Subcutaneous abdominal adipose tissue (tissue), 5 donors: ENCODE measurements at regions not wholly inside any gene's neighbourhood (a gene's known extent, or its start where the extent isn't known, plus 50 kb on each side); places are given as distances from the start of the nearest gene placed in this dataset.

Experiments
- H3K27ac ChIP-seq: one replicate; pipeline ENCODE4 v1.7.0; 2013; ENCODE audit warnings: low read depth, mild to moderate bottlenecking, inconsistent platforms, low read length, moderate library complexity
- H3K27me3 ChIP-seq, 5 donors: one replicate each; pipeline ENCODE4 v1.7.0; 2013; ENCODE audit warnings: low read length in 5 of 5, inconsistent platforms in 1 of 5; ENCODE audit not compliant: control insufficient read depth in 5 of 5, insufficient read depth in 4 of 5
- H3K36me3 ChIP-seq, 5 donors: one replicate each; pipeline ENCODE4 v1.7.0; 2013; ENCODE audit warnings: low read length in 5 of 5; ENCODE audit not compliant: control insufficient read depth in 5 of 5, insufficient read depth in 5 of 5
- H3K4me1 ChIP-seq, 5 donors: one replicate each; pipeline ENCODE4 v1.7.0; 2013; ENCODE audit warnings: low read length in 5 of 5, mild to moderate bottlenecking in 3 of 5, moderate library complexity in 1 of 5; ENCODE audit not compliant: control insufficient read depth in 5 of 5, insufficient read depth in 5 of 5
- H3K4me3 ChIP-seq, 5 donors: one replicate each; pipeline ENCODE4 v1.7.0; 2013; ENCODE audit warnings: low read length in 5 of 5, low read depth in 1 of 5
- H3K9ac ChIP-seq, 5 donors: one replicate each; pipeline ENCODE4 v1.7.0; 2013; ENCODE audit warnings: low read length in 5 of 5, mild to moderate bottlenecking in 4 of 5, moderate library complexity in 3 of 5
- H3K9me3 ChIP-seq, 5 donors: one replicate each; pipeline ENCODE4 v1.7.0; 2013; ENCODE audit warnings: low read length in 5 of 5; ENCODE audit not compliant: control insufficient read depth in 5 of 5
- donor health status: healthy.
- donor health status: healthy.
- donor health status: healthy.
- donor health status: healthy.
- donor health status: healthy.

DNA sequence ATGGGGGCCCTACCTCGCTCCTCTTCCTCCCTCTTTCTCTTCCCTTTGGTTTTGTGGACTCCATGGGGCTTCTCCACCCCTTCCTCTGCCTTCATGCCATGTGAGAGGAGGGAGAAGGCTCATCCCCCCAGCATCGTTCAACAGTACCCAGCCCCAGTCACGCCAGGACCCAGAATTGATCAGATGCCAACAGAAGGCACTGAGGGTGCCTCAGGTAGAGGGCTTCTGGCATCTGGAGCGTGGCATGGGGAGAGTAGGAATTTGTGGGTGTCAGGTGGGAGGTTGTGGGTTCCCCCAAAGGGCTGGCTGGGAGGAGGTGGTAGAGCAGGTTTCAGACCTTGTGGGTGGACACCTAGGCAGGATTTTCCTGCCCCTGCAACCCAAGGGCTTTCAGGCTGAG, 122.0 kb downstream of the TWIST2 start:
- Histone ChIP-seq H3K27ac (no peak overlapping the region), H3K27me3 (peaks cover 0 to 9% (median 0%) of the 10 kb centered on the region in 5 donors), H3K9me3 (no peaks in the 10 kb centered on the region), H3K4me3 (no peak overlapping the region), H3K4me1 (peaks cover 0 to 15% (median 12%) of the 10 kb centered on the region in 5 donors), H3K9ac (no peak overlapping the region), H3K36me3 (no peaks in the 10 kb centered on the region)

DNA sequence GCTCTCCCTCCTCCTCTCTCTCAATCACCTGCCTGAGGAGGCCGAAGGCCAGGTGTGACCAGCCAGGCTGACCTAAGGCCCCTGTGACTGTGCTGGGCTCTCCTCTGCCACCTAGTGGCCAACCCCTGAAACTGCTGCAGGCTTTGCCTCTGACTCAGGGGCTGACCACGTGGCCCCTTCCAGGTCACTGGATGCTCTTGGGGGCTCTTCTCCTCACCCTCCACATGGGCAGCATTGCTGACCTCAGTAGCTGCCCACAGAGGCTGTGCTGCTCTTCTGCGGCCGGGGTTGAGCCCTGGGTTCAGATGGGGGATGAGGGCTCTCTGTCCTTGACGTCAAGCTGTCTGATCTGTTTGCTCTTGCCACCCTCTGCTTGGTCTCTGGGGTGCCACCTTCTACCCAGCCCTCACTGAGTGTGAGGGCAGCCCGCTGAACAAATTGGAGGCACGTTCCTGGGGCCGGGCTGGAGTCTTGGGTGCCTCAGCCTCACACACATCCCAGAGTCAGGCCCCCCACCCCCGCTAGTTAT, 122.7 kb downstream of the TWIST2 start:
- H3K9ac ChIP-seq = no peak overlapping the region
- H3K36me3 ChIP-seq = no peaks in the 10 kb centered on the region
- peaks cover 0 to 1% (median 0%) of the 10 kb centered on the region in 5 donors for H3K9me3 ChIP-seq
- H3K27me3 ChIP-seq = peaks cover 0 to 9% (median 0%) of the 10 kb centered on the region in 5 donors
- H3K4me3 ChIP-seq = no peak overlapping the region
- H3K27ac ChIP-seq = no peak overlapping the region
- peaks cover 0 to 19% (median 14%) of the 10 kb centered on the region in 5 donors for H3K4me1 ChIP-seq

GRCh38 chr2:238971318-238972145, 123.6 kb downstream of the TWIST2 start:
- H3K9ac ChIP-seq = no peak overlapping the region
- H3K9me3 ChIP-seq = peaks cover 0 to 4% (median 0%) of the 10 kb centered on the region in 5 donors
- H3K36me3 ChIP-seq = no peaks in the 10 kb centered on the region
- H3K4me1 ChIP-seq = peaks cover 0 to 19% (median 14%) of the 10 kb centered on the region in 5 donors
- H3K27me3 ChIP-seq = peaks cover 0 to 9% (median 0%) of the 10 kb centered on the region in 5 donors
- H3K27ac ChIP-seq = no peak overlapping the region
- H3K4me3 ChIP-seq = no peak overlapping the region

- H3K9me3 ChIP-seq = peaks cover 0 to 4% (median 0%) of the 10 kb centered on the region in 5 donors
- H3K27ac ChIP-seq = no peak overlapping the region
- H3K9ac ChIP-seq = no peak overlapping the region
- H3K27me3 ChIP-seq = peaks cover 0 to 9% (median 0%) of the 10 kb centered on the region in 5 donors
- H3K36me3 ChIP-seq = no peaks in the 10 kb centered on the region
- no peak overlapping the region for H3K4me3 ChIP-seq
- H3K4me1 ChIP-seq = peaks cover 0 to 19% (median 14%) of the 10 kb centered on the region in 5 donors
Observed at GRCh38 chr2:238972146-238972445, 124.2 kb downstream of the TWIST2 start.

GRCh38 chr2:238973038-238973739, 125.3 kb downstream of the TWIST2 start:
- Histone ChIP-seq H3K9me3 (peaks cover 0 to 4% (median 0%) of the 10 kb centered on the region in 5 donors), H3K4me3 (no peak overlapping the region), H3K27ac (peak overlapping the region; percentile 27), H3K4me1 (peaks cover 0 to 19% (median 14%) of the 10 kb centered on the region in 5 donors), H3K36me3 (no peaks in the 10 kb centered on the region), H3K9ac (no peak overlapping the region), H3K27me3 (peaks cover 0 to 9% (median 0%) of the 10 kb centered on the region in 5 donors)

GRCh38 chr2:238974081-238974480, 126.2 kb downstream of the TWIST2 start:
- Histone ChIP-seq H3K9ac (no peak overlapping the region), H3K27me3 (peaks cover 0 to 9% (median 0%) of the 10 kb centered on the region in 5 donors), H3K36me3 (no peaks in the 10 kb centered on the region), H3K4me3 (no peak overlapping the region), H3K9me3 (peaks cover 0 to 4% (median 0%) of the 10 kb centered on the region in 5 donors), H3K4me1 (peaks cover 0 to 25% (median 14%) of the 10 kb centered on the region in 5 donors), H3K27ac (peak overlapping the region; percentile 73)

DNA sequence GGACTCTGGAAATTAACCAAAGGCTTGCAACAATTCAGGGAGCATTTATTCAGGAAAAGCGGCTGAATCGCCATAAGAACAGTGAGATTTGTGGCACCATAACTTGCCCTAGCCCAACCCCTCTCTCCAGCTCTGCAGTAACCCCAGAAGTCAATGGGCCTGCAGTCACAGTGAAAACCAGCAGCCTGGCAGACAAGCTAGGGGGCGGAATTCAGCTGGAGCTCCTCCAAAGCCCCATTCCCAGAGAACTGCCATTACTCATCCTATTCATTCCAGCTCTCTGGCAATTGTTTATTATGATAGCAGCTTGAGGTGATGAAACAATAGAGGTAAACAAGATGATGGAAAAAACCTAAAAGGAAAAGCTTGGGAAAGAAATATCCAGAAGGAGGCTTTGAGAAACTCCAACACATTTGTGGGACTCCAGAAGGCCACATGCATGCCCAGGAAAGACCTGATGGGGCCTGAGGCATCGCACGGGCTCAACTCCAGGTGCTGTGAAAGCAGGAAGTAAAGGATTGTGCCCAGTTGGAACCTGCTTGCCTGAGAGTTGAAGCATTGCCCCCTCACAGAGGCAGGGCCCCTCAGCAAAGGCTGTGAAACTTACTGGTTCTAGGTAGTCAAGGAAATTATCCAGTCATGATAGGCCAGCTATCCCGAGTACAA, 126.7 kb downstream of the TWIST2 start:
- peaks cover 0 to 25% (median 14%) of the 10 kb centered on the region in 5 donors for H3K4me1 ChIP-seq
- H3K4me3 ChIP-seq = no peak overlapping the region
- no peak overlapping the region for H3K9ac ChIP-seq
- peaks cover 0 to 4% (median 0%) of the 10 kb centered on the region in 5 donors for H3K9me3 ChIP-seq
- H3K27me3 ChIP-seq = peaks cover 0 to 9% (median 0%) of the 10 kb centered on the region in 5 donors
- no peaks in the 10 kb centered on the region for H3K36me3 ChIP-seq
- H3K27ac ChIP-seq = peak overlapping the region; percentile 73

- no peak overlapping the region for H3K9ac ChIP-seq
- peaks cover 0 to 25% (median 14%) of the 10 kb centered on the region in 5 donors for H3K4me1 ChIP-seq
- H3K27me3 ChIP-seq = peaks cover 0 to 9% (median 0%) of the 10 kb centered on the region in 5 donors
- no peaks in the 10 kb centered on the region for H3K36me3 ChIP-seq
- peaks cover 0 to 4% (median 2%) of the 10 kb centered on the region in 5 donors for H3K9me3 ChIP-seq
- H3K4me3 ChIP-seq = no peak overlapping the region
- no peak overlapping the region for H3K27ac ChIP-seq
Observed at GRCh38 chr2:238975408-238975807, 127.5 kb downstream of the TWIST2 start.

GRCh38 chr2:238978497-238978896, 130.6 kb downstream of the TWIST2 start:
- Histone ChIP-seq H3K9me3 (peaks cover 0 to 4% (median 2%) of the 10 kb centered on the region in 5 donors), H3K9ac (no peak overlapping the region), H3K27ac (no peak overlapping the region), H3K36me3 (no peaks in the 10 kb centered on the region), H3K27me3 (no peaks in the 10 kb centered on the region), H3K4me1 (peaks cover 0 to 22% (median 10%) of the 10 kb centered on the region in 5 donors), H3K4me3 (no peak overlapping the region)
